ENCODE measurements at regions not wholly inside any gene's neighbourhood (a gene's known extent, or its start where the extent isn't known, plus 50 kb on each side); places are given as distances from the start of the nearest gene placed in this dataset.

DNA sequence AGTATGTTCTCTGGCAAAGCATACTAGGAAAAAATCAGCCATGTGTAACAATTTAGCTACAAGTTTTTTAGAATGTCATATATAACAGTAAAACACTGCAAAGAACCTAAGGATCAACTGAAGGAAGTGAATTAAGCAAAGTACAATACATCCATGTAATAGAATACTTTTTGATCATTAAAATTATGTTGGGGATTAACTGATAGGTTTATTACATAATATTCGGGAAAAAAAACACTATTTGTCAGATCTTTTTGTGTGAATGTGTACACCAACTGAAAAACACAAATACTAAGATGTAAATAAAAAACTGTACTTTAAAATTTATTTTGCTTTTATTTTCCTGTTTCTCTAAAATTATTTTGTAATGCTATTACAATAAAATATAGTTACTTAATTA lies 185.5 kb upstream of the DYNLRB2 start:
- DNase-seq, result no peak

GRCh38 chr16:80350061-80350460 lies 190.7 kb upstream of the DYNLRB2 start:
- DNase-seq, result no peak

- no peak for DNase-seq
Observed at GRCh38 chr16:80347900-80348299, 192.9 kb upstream of the DYNLRB2 start.

GRCh38 chr16:80347002-80347401 lies 193.8 kb upstream of the DYNLRB2 start:
- DNase-seq, result no peak

GRCh38 chr16:80346111-80346632 lies 194.6 kb upstream of the DYNLRB2 start:
- DNase-seq, result no peak

DNA sequence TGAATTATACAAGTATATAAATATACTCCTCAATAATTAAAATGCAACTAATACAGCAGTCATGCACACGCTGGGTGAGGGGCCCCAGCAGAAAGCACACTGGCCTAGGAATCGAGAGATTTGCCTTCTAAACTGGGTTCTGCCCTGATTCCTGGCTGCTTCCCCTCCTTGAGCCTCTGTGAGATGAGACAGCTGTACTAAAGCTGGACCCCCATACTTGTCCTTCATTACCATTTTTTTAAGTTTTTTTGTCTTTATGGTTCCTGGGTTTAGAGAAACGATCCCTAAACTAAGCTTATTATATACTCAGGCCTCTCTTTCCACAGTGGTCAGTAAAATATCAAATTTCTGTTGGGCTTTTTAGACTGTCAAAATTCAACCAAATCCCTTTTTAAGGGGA lies 195.1 kb upstream of the DYNLRB2 start:
- no peak for DNase-seq

GRCh38 chr16:80344570-80344969 lies 196.2 kb upstream of the DYNLRB2 start:
- DNase-seq, result no peak

DNA sequence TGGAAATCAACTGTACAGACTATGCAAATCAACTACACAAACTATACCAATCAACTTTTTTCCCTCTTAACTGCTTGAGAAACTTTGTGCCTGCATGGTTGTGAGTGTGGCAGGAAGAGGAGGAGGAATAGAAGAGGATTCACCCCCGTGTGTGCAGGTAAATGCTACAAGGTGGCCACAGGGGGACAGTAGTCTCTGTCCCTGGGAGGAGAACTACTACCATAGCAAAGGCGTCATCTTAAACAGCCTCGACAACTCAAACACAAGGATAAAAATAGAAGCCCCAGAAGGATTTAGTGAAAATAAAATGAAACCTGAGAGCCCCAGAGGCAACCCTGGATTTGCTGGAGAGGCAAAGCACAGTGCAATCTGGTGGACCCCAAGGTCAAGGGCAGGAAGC lies 199.5 kb upstream of the DYNLRB2 start:
- DNase-seq, result no peak

GRCh38 chr16:80337786-80338185 lies 203.0 kb upstream of the DYNLRB2 start:
- no peak for DNase-seq

GRCh38 chr16:80330803-80331202 lies 210.0 kb upstream of the DYNLRB2 start:
- no peak for DNase-seq

GRCh38 chr16:80330150-80330549 lies 210.6 kb upstream of the DYNLRB2 start:
- DNase-seq, result no peak

GRCh38 chr16:80327740-80328139 lies 213.1 kb upstream of the DYNLRB2 start:
- no peak for DNase-seq

DNA sequence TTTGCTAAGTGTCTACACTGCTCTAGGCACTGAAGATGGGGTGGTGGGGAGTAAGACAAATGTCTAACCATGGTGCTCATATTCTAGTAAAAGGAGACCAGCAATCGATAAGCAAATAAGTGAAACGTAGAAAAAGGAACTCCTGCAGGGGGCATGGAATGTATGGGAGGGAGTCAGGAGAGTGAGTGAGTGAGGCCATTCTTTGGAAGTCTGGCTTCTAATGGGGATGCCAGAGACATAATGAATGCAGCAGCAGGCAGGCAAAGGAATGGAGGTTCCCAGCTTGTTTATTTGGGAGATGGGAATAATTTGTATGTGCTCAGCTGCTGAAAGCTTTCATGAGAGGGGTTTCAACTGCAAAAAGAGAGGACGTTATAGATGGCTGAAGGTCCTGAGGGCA lies 216.4 kb upstream of the DYNLRB2 start:
- DNase-seq, result no peak

DNA sequence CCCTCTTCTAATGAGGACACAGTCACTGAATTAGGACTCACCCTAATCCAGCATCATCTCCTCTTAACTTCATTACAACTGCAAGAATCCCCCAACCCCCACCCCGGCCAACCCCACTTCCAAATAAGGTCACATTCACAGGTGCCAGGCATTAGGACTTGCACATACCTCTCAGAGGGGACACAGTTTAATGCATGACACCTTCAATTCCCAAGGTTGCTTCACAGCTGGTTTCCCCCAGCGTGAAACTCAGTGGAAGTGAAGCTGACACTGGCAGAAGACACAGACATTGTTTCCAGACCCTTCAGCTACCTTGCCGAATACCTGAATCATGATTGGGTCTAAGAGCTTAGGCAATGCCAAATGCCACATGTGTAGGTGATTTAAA lies 217.0 kb upstream of the DYNLRB2 start:
- no peak for DNase-seq

DNA sequence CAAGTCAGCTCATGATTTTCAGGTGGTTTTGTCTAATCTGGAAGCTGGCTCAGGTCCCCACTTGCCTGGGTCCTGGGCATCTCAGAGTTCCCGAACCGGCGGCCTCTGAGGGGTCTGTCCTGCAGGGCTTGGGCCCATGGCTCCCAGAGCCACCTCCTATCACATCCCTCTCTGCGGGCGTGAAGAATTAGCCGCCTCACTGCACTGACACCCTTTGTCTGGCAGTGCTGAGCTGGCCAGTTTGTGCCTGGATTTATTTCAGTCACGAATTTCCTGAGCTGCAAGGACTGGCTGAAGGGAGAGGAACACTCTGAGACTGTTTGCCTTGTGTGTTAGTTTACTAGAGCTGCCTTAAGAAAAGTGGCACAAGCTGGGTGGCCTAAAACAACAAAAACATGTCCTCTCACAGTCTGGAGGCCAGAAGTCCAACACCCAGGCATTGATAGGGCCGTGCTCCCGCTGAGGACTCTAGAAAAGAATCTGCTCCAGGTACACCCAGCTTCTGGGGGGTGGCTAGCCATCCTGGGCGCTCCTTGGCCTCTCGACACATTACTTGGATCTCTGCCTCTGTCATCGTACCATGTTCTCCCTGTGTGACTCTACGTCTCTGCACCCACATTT lies 217.5 kb upstream of the DYNLRB2 start:
- DNase-seq, result no peak

DNA sequence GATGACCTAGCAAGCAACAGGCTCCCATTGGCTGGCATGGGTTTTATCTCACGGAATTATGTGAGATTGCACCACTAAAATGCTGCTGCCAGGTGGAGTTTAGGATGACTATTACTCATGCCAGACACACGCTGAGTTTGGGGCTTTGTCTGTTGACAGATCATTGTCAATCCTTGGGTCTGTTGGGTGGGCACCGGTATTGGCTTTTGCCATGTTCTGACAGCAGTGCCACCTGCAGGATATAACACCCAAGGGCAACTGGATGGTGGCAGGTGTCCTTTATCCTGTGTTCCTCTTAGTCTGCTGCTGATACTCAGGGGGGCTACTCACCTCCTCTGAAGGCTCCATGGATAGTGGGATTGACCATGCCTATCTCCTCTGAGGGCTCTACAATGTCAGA lies 221.6 kb upstream of the DYNLRB2 start:
- DNase-seq, result no peak

- no peak for DNase-seq
Observed at GRCh38 chr16:80318107-80318506, 222.7 kb upstream of the DYNLRB2 start.

- DNase-seq, result no peak
Observed at GRCh38 chr16:80317599-80318037, 223.2 kb upstream of the DYNLRB2 start.

- DNase-seq, result no peak
Observed at GRCh38 chr16:80317116-80317515, 223.7 kb upstream of the DYNLRB2 start.

DNA sequence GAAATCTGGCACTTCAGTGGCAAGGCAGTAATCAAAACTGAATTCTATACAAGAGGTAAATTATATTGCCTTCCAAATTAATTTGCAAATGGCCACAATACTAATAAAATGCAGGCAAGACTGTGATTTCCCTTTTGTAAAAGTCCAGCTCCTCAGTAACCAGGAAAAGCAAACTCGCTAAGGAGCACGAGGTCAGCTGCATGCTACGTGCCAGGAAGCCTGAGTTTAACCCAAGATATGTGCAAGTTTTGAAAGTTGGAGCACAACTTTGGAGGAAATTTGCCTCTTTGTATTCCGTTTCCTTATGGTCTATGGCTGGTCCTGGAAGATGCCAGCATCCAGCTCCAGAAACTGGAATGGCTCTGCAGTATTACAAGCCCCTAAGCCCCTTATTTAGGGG lies 226.8 kb upstream of the DYNLRB2 start:
- DNase-seq, result no peak

DNA sequence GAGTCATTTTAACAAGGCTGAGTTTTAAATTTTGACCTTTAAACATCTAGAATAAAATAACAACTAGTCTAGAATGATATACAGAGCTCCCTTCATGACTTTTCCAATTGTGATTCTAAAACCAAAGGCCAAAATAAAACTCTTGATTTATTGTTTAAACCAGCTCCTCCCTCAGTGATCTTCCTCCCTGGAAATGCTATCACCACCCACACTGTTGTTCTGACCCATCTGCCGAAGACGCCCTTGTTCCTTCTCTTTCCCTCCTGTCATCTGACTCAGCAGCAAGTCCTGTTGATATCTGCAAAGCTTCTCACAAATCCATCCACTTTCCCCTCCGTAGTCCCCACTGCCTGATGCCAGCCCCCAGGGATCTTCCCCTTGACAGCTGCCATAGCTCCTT lies 231.6 kb upstream of the DYNLRB2 start:
- DNase-seq, result no peak

- DNase-seq, result no peak
Observed at GRCh38 chr16:80305410-80305809, 235.4 kb upstream of the DYNLRB2 start.

- DNase-seq, result no peak
Observed at GRCh38 chr16:80303691-80304090, 237.1 kb upstream of the DYNLRB2 start.

DNA sequence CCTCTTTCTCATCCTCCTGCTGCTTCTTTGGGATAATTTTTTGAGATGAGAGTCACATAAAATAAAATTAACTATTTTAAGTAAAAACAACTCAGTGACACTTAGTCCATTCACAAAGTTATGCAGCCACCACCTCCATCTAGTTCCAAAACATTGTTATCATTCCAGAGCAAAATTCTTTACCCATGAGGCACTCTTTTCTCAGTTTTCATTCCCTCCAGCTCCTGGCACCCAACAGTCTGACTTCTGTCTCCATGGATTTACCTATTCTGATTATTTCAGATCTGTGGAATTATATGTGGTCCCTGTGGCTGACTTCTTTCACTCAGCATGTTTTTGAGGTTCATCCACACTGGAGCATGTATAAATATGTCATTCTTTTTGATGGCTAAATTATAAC lies 239.9 kb upstream of the DYNLRB2 start:
- no peak for DNase-seq

- DNase-seq, result no peak
Observed at GRCh38 chr16:80300456-80300855, 240.3 kb upstream of the DYNLRB2 start.
